PFSK-1 (cell line): ENCODE measurements at regions not wholly inside any gene's neighbourhood (a gene's known extent, or its start where the extent isn't known, plus 50 kb on each side); places are given as distances from the start of the nearest gene placed in this dataset.

Experiments used
- FOXP2 ChIP-seq: optimal IDR thresholded peaks from 2 replicates; pipeline ENCODE3; 2011; ENCODE audit warnings: borderline replicate concordance, control low read depth, inconsistent platforms; ENCODE audit not compliant: insufficient read depth; ENCODE audit errors: extremely low read length, extremely low read depth
- POLR2AphosphoS5 ChIP-seq: IDR thresholded peaks from 2 replicates; pipeline ENCODE4 v1.6.1; 2012; ENCODE audit warnings: low read depth, mild to moderate bottlenecking, control low read depth, low read length, moderate library complexity
- SIN3A ChIP-seq: IDR thresholded peaks from 2 replicates; pipeline ENCODE4 v1.6.1; 2012; ENCODE audit warnings: mild to moderate bottlenecking, low read length, moderate library complexity, borderline replicate concordance; ENCODE audit not compliant: insufficient read depth
- TAF1 ChIP-seq: IDR thresholded peaks from 2 replicates; pipeline ENCODE4 v1.6.1; 2012; ENCODE audit warnings: low read length, control low read depth, borderline replicate concordance; ENCODE audit not compliant: insufficient read depth
- TF ChIP-seq, protein P1 (sequence below), 2 experiments: IDR thresholded peaks; 2 replicates each; pipeline versions ENCODE4 v1.6.1 to v1.8.0; 2011 to 2012; ENCODE audit warnings: low read depth in 2 of 2, low read length in 2 of 2, control low read depth in 1 of 2, inconsistent platforms in 1 of 2, mild to moderate bottlenecking in 1 of 2, moderate library complexity in 1 of 2; ENCODE audit not compliant: insufficient read depth in 1 of 2

DNA sequence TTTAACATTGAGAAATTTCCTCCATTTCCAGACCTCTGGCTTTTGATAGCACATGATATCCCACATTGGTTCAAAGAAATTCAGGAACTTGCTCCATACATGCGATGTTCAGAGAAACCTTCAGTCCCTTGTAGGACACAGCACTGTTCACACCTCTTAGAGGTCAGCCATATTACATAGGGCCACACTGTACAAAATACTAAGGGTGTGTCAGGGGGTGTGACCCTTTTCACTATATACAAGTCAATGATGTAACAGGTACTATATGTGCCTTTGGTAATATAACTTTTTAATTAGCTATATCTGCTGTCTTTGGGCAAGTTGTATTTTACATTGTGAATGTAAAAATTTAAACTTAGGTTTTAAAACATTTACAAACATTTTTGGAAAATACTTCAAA is 505.5 kb downstream of the ENC1 start:
- TF ChIP-seq SIN3A (no peak), FOXP2 (no peak), TAF1 (no peak), POLR2AphosphoS5 (no peak)
- TF ChIP-seq, protein P1, sequence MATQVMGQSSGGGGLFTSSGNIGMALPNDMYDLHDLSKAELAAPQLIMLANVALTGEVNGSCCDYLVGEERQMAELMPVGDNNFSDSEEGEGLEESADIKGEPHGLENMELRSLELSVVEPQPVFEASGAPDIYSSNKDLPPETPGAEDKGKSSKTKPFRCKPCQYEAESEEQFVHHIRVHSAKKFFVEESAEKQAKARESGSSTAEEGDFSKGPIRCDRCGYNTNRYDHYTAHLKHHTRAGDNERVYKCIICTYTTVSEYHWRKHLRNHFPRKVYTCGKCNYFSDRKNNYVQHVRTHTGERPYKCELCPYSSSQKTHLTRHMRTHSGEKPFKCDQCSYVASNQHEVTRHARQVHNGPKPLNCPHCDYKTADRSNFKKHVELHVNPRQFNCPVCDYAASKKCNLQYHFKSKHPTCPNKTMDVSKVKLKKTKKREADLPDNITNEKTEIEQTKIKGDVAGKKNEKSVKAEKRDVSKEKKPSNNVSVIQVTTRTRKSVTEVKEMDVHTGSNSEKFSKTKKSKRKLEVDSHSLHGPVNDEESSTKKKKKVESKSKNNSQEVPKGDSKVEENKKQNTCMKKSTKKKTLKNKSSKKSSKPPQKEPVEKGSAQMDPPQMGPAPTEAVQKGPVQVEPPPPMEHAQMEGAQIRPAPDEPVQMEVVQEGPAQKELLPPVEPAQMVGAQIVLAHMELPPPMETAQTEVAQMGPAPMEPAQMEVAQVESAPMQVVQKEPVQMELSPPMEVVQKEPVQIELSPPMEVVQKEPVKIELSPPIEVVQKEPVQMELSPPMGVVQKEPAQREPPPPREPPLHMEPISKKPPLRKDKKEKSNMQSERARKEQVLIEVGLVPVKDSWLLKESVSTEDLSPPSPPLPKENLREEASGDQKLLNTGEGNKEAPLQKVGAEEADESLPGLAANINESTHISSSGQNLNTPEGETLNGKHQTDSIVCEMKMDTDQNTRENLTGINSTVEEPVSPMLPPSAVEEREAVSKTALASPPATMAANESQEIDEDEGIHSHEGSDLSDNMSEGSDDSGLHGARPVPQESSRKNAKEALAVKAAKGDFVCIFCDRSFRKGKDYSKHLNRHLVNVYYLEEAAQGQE (IDR thresholded peaks at IDR 0.05; ENCODE audit: insufficient read depth in 1 of 2, low read depth in 2 of 2, low read length in 2 of 2) = no peak

GRCh38 chr5:74132485-74132884 is 506.5 kb downstream of the ARHGEF28 start:
- TF ChIP-seq, protein P1 (IDR thresholded peaks at IDR 0.05; ENCODE audit: insufficient read depth in 1 of 2, low read depth in 2 of 2, low read length in 2 of 2) = no peak
- TF ChIP-seq POLR2AphosphoS5 (no peak), FOXP2 (no peak), TAF1 (no peak), SIN3A (no peak)

DNA sequence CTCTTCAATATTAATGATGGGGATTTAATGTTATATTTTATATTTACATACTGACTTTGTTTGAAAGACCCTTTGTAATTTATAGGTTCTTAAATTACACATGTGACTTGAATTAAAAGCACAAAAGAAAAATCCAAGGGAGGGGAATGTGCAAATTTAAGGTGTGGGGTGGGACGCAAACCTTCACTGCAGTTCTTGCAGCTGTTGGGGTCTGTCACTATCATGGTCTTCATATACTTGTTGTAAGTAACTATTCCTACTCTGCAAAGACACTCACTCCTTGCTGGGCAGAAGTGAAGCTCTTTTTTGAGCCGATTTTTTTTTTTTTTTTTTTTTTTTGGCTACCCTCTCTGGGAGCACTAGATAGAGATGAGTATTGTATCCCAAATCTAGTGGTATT is 505.3 kb downstream of the ARHGEF28 start:
- no peak for TF ChIP-seq SIN3A
- TF ChIP-seq TAF1 = no peak
- TF ChIP-seq, protein P1 (IDR thresholded peaks at IDR 0.05; ENCODE audit: insufficient read depth in 1 of 2, low read depth in 2 of 2, low read length in 2 of 2) = no peak
- TF ChIP-seq POLR2AphosphoS5 = no peak
- no peak for TF ChIP-seq FOXP2

DNA sequence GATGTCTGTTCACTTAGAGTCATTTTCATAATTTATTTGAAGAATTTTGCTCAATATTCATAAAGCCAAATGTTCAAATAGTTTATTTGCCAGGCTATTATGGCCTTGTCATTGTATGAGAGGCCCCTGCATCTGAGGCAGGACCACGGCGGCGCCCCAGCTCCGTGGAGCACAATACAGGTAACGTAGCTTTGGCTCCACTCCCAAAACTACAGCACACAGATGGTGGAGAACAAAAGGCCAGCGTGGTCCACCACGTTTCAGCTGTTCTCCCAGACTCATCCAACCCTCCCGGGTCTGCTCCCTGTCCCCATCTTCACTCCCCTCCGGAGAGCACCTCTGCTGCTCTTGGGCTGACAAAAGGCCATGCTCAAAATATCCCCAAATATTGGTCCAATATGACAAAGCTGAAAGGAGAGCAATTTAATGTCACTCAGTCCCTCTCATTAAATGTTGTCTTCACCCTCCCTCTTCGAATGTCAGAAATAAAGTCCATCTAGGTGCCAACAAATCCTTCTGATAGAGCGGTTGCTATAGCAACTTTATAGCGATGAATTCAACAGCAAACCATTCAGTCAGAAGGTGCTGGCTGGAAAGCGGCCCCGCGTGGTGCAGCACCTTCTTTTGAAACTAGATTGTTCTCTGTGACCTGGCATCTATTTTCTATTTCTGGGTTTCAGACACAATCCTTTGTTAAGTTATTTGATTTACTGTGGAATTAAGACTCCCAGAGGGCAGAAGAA is 504.3 kb downstream of the ARHGEF28 start:
- TF ChIP-seq TAF1 = no peak
- no peak for TF ChIP-seq SIN3A
- no peak for TF ChIP-seq FOXP2
- TF ChIP-seq, protein P1 (IDR thresholded peaks at IDR 0.05; ENCODE audit: insufficient read depth in 1 of 2, low read depth in 2 of 2, low read length in 2 of 2) = no peak
- no peak for TF ChIP-seq POLR2AphosphoS5
